ENCODE measurements at regions not wholly inside any gene's neighbourhood (a gene's known extent, or its start where the extent isn't known, plus 50 kb on each side); places are given as distances from the start of the nearest gene placed in this dataset.

- Histone ChIP-seq H3K4me1 (no peaks in the 10 kb centered on the region), H3K36me3 (no peaks in the 10 kb centered on the region), H3K4me3 (ENCODE audit: low read depth, low read length) (no peak overlapping the region), H3K27me3 (no peaks in the 10 kb centered on the region), H3K9me3 (no peaks in the 10 kb centered on the region)
- TF ChIP-seq CTCF (IDR thresholded peaks at IDR 0.05; ENCODE audit: low read depth, low read length) = no peak
- no peak for DNase-seq
Measured at GRCh38 chr4:176981551-176981950, 188.8 kb upstream of the VEGFC start.

GRCh38 chr4:176988226-176988625 is 195.5 kb upstream of the VEGFC start:
- no peaks in the 10 kb centered on the region for H3K9me3 ChIP-seq
- H3K4me1 ChIP-seq = no peaks in the 10 kb centered on the region
- H3K27me3 ChIP-seq = no peaks in the 10 kb centered on the region
- no peak for TF ChIP-seq CTCF (IDR thresholded peaks at IDR 0.05; ENCODE audit: low read depth, low read length)
- no peak overlapping the region for H3K4me3 ChIP-seq (ENCODE audit: low read depth, low read length)
- no peaks in the 10 kb centered on the region for H3K36me3 ChIP-seq
- DNase-seq = no peak

- no peaks in the 10 kb centered on the region for H3K27me3 ChIP-seq
- H3K9me3 ChIP-seq = no peaks in the 10 kb centered on the region
- H3K4me3 ChIP-seq (ENCODE audit: low read depth, low read length) = no peak overlapping the region
- H3K4me1 ChIP-seq = no peaks in the 10 kb centered on the region
- DNase-seq = no peak
- no peak for TF ChIP-seq CTCF (IDR thresholded peaks at IDR 0.05; ENCODE audit: low read depth, low read length)
- H3K36me3 ChIP-seq = no peaks in the 10 kb centered on the region
Measured at GRCh38 chr4:176989186-176989585, 196.5 kb upstream of the VEGFC start.

- Histone ChIP-seq H3K36me3 (no peaks in the 10 kb centered on the region), H3K9me3 (peaks cover 4% of the 10 kb centered on the region), H3K4me3 (ENCODE audit: low read depth, low read length) (no peak overlapping the region), H3K27me3 (no peaks in the 10 kb centered on the region), H3K4me1 (no peaks in the 10 kb centered on the region)
- TF ChIP-seq CTCF (IDR thresholded peaks at IDR 0.05; ENCODE audit: low read depth, low read length) = no peak
- no peak for DNase-seq
Measured at GRCh38 chr4:176999935-177000543, 207.3 kb upstream of the VEGFC start.

GRCh38 chr4:177001271-177002175 is 208.8 kb upstream of the VEGFC start:
- no peaks in the 10 kb centered on the region for H3K36me3 ChIP-seq
- H3K4me1 ChIP-seq = no peaks in the 10 kb centered on the region
- no peak overlapping the region for H3K4me3 ChIP-seq (ENCODE audit: low read depth, low read length)
- TF ChIP-seq CTCF (IDR thresholded peaks at IDR 0.05; ENCODE audit: low read depth, low read length) = no peak
- DNase-seq = no peak
- H3K27me3 ChIP-seq = no peaks in the 10 kb centered on the region
- H3K9me3 ChIP-seq = peaks cover 4% of the 10 kb centered on the region

GRCh38 chr4:177005674-177006230 is 213.0 kb upstream of the VEGFC start:
- no peaks in the 10 kb centered on the region for H3K36me3 ChIP-seq
- no peaks in the 10 kb centered on the region for H3K9me3 ChIP-seq
- TF ChIP-seq CTCF (IDR thresholded peaks at IDR 0.05; ENCODE audit: low read depth, low read length) = no peak
- no peak for DNase-seq
- no peaks in the 10 kb centered on the region for H3K27me3 ChIP-seq
- no peaks in the 10 kb centered on the region for H3K4me1 ChIP-seq
- no peak overlapping the region for H3K4me3 ChIP-seq (ENCODE audit: low read depth, low read length)
